ENCODE measurements at regions not wholly inside any gene's neighbourhood (a gene's known extent, or its start where the extent isn't known, plus 50 kb on each side); places are given as distances from the start of the nearest gene placed in this dataset.

DNA sequence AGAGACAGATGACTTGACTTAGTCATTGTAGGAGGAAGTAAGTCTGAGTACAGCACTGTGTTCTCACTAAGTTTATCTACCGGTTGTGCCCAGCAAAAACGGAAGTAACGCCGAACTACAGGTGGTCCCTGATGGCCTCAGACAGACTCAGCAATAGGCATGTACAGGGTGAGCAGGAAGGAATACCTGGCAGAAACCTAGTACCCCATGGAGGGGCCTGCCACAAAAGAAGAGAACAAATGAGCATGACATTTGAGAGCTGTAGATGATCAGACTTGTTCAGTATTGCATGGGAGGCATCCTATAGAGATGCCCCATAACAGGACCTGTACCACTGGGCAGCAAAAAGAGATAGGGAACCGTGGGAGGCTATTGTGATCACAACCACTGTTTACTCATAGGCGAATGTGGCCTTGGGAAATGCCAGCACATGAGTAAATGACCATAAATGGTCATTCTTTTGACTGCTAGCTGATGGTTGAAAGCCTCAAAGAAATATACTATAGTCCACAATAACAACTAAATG lies 106.4 kb upstream of the TAB2 start:
- H3K27me3 ChIP-seq, result no peaks in the 10 kb centered on the region
- TF ChIP-seq, protein P1, sequence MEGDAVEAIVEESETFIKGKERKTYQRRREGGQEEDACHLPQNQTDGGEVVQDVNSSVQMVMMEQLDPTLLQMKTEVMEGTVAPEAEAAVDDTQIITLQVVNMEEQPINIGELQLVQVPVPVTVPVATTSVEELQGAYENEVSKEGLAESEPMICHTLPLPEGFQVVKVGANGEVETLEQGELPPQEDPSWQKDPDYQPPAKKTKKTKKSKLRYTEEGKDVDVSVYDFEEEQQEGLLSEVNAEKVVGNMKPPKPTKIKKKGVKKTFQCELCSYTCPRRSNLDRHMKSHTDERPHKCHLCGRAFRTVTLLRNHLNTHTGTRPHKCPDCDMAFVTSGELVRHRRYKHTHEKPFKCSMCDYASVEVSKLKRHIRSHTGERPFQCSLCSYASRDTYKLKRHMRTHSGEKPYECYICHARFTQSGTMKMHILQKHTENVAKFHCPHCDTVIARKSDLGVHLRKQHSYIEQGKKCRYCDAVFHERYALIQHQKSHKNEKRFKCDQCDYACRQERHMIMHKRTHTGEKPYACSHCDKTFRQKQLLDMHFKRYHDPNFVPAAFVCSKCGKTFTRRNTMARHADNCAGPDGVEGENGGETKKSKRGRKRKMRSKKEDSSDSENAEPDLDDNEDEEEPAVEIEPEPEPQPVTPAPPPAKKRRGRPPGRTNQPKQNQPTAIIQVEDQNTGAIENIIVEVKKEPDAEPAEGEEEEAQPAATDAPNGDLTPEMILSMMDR (IDR thresholded peaks at IDR 0.05), result no peak
- no peak for DNase-seq
- intact Hi-C loops (cut with DNase I), result no loop called here
- no peaks in the 10 kb centered on the region for H3K36me3 ChIP-seq
- H3K27ac ChIP-seq, result no peak overlapping the region
- H3K4me3 ChIP-seq, result no peak overlapping the region
- H3K9me3 ChIP-seq, result no peaks in the 10 kb centered on the region
- ATAC-seq, result peak in 2 of 4 donors; percentile 27 to 52
- WGBS, 2 donors, result 66 to 71% methylated on average over 6 of the region's 6 CpGs
- peaks cover 0 to 5% (median 0%) of the 10 kb centered on the region in 3 donors for H3K4me1 ChIP-seq
- FAIRE-seq, result no peak

DNA sequence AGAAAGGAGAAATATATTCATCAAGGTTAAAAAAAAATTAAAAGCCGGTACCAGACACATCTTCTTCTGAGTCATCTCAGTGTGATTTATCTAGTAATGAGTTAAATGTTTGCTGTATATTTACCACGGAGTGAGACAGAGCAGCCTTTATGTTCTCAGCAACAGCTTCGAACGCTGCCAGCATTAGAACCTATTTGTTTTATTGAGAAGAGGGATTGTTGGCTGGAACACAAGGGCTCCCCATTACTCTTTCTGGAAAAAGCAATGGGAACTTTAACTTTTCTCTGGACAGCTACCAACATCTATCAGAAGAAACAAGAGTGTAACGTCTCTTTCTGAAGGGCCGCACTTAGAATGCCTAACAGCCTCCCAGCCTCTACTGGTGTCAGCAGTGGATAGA lies 105.3 kb upstream of the TAB2 start:
- peak in 2 of 4 donors; percentile 40 to 60 for ATAC-seq
- intact Hi-C loops (cut with DNase I), result no loop called here
- H3K9me3 ChIP-seq, result no peaks in the 10 kb centered on the region
- peaks cover 0 to 5% (median 0%) of the 10 kb centered on the region in 3 donors for H3K4me1 ChIP-seq
- no peak for DNase-seq
- H3K27ac ChIP-seq, result no peak overlapping the region
- WGBS, 2 donors, result 62 to 63% methylated on average over 6 of the region's 6 CpGs
- no peaks in the 10 kb centered on the region for H3K36me3 ChIP-seq
- H3K27me3 ChIP-seq, result no peaks in the 10 kb centered on the region
- FAIRE-seq, result no peak
- H3K4me3 ChIP-seq, result no peak overlapping the region
- TF ChIP-seq, protein P1 (IDR thresholded peaks at IDR 0.05), result no peak

DNA sequence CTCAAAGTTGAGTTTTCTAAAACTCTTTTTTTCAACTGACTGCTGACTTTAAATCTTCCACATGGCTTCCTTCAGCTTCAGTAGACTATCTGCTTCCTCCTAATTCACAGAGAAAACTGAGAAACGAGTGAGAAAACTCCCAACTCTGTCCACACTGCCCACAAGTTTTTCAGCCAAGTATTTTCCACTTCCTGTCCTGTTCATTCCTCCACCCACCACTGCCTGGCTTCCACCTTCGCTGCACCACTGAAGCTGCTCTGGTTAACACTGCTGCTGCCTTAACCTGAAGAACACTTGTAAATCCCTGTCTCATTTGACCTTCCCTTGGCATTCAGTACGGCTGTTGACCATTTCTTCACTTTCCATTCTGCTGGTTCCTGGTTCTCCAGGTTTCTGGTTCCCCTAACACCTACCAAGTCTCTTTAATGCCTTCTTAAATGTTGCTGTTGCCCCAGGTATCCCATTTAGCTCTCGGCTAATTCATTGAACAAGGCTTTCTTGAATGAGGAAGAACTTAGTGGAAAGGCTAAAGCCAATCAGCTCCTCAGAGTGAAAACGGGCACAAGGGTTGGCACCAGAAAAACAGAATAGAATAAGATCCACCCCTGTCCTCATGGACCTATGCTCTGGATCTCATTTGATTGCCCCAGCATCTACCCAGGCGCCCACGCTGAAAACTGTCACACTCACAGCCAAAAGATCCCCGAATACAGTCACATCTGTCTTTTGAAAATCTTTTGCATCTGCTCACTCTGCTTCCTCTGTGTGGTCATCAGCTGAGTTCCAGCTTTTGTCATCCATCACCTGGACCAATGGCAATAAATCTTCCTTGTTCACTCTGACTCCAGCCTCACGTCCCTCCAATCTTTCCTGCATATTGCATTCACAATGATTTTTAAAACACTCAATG lies 104.4 kb upstream of the TAB2 start:
- intact Hi-C loops (cut with DNase I), result no loop called here
- no peak for FAIRE-seq
- Histone ChIP-seq H3K4me3 (no peak overlapping the region), H3K27ac (no peak overlapping the region), H3K9me3 (no peaks in the 10 kb centered on the region), H3K36me3 (no peaks in the 10 kb centered on the region), H3K4me1 (peaks cover 0 to 5% (median 0%) of the 10 kb centered on the region in 3 donors), H3K27me3 (no peaks in the 10 kb centered on the region)
- 81 to 87% methylated on average over 9 of the region's 9 CpGs for WGBS, 2 donors
- peak in 1 of 4 donors; percentile 54 for ATAC-seq
- no peak for DNase-seq
- TF ChIP-seq, protein P1 (IDR thresholded peaks at IDR 0.05), result no peak

DNA sequence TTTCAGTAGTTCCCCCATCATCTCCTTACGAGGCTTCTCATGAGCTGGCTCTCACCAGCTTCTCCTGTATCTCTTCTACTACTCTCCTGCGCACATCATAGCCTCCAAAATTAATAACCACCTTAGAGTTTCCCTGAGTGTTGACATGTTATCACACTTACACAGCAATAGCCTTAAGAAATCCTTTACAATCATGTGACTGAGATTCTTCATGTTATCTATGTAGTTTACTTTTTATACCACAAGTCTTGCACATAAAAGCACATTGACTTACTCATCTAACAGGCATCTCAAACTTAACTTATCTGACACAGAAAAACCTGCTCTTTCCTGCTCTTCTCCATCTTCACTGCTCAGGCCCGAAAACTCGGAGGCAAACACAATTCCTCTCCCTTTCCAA lies 103.7 kb upstream of the TAB2 start:
- DNase-seq (no peak), ATAC-seq (no peak), FAIRE-seq (no peak)
- no peak overlapping the region for H3K4me3 ChIP-seq
- no peaks in the 10 kb centered on the region for H3K36me3 ChIP-seq
- H3K4me1 ChIP-seq, result peaks cover 0 to 5% (median 0%) of the 10 kb centered on the region in 3 donors
- TF ChIP-seq, protein P1 (IDR thresholded peaks at IDR 0.05), result no peak
- H3K9me3 ChIP-seq, result no peaks in the 10 kb centered on the region
- no peak overlapping the region for H3K27ac ChIP-seq
- 92 to 96% methylated on average over 4 of the region's 4 CpGs for WGBS, 2 donors
- H3K27me3 ChIP-seq, result no peaks in the 10 kb centered on the region
- intact Hi-C loops (cut with DNase I), result no loop called here

DNA sequence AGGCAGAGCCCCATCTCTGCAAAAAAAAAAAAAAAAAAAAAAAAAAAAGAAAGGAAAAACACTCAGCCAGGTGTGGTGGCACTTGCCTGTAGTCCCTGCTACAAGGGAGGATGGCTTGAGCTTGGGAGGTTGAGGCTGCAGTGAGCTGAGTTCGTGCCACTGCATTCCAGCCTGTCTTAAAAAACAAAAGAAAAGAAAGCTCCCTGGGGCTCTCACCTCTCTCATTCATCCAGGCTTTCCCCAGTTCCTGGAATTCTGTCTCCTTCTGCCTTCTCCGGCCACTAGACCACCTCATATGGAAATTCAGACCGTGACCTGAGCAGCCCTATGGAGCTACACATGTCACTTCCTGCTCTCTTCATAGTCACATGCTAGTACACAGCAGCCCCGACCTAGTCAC lies 101.1 kb upstream of the TAB2 start:
- Histone ChIP-seq H3K27me3 (no peaks in the 10 kb centered on the region), H3K9me3 (no peaks in the 10 kb centered on the region), H3K4me3 (no peak overlapping the region), H3K4me1 (peaks cover 0 to 5% (median 0%) of the 10 kb centered on the region in 3 donors), H3K36me3 (no peaks in the 10 kb centered on the region), H3K27ac (no peak overlapping the region)
- intact Hi-C loops (cut with DNase I), result no loop called here
- no peak for FAIRE-seq
- WGBS, 2 donors, result 93 to 94% methylated on average over 4 of the region's 4 CpGs
- ATAC-seq, result no peak
- TF ChIP-seq, protein P1 (IDR thresholded peaks at IDR 0.05), result no peak
- no peak for DNase-seq

Data from pancreas (tissue), 10 donors.